WTC11 (cell line): ENCODE measurements at regions not wholly inside any gene's neighbourhood (a gene's known extent, or its start where the extent isn't known, plus 50 kb on each side); places are given as distances from the start of the nearest gene placed in this dataset.

Experiments
- ATAC-seq: fragments of 200-7000 bp; cut with Tn5 transposase; 2 replicates; pipeline ENCODE4 v1.10.0; 2021; ENCODE audit warnings: mild to moderate bottlenecking, moderate library complexity
- CTCF ChIA-PET: fragments of 300-600 bp; sonication (Branson Sonifier 250); formaldehyde crosslinking; loops from one replicate; lab custom pipeline; 2021; ENCODE audit warnings: antibody characterized with exemption; lab: Charles Lee
- POLR2A ChIA-PET: fragments of 350-600 bp; sonication (Branson Sonifier 250); formaldehyde crosslinking; loops from one replicate; lab custom pipeline; 2021; ENCODE audit warnings: antibody characterized with exemption; lab: Charles Lee
- DNase-seq: peaks from one replicate; pipeline ENCODE4 v3.0.0; 2021; ENCODE audit warnings: low spot score
- H3K27ac Mint-ChIP-seq: 2 replicates; pipeline ENCODE4 v1.8.0; 2021; ENCODE audit warnings: mixed read lengths
- H3K27me3 Mint-ChIP-seq: 2 replicates; pipeline ENCODE4 v1.8.0; 2021; ENCODE audit warnings: low read depth, mild to moderate bottlenecking, moderate library complexity, mixed read lengths
- H3K36me3 Mint-ChIP-seq: 2 replicates; pipeline ENCODE4 v1.8.0; 2021; ENCODE audit warnings: mixed read lengths
- H3K4me1 Mint-ChIP-seq: 2 replicates; pipeline ENCODE4 v1.8.0; 2022; ENCODE audit warnings: mixed read lengths
- H3K4me3 Mint-ChIP-seq: 2 replicates; pipeline ENCODE4 v1.8.0; 2021; ENCODE audit warnings: mild to moderate bottlenecking, moderate library complexity, mixed read lengths
- H3K9me3 Mint-ChIP-seq: 2 replicates; pipeline ENCODE4 v1.8.0; 2021; ENCODE audit warnings: mixed read lengths
- ARID4B ChIP-seq: sonication (generic); formaldehyde crosslinking; IDR thresholded peaks from 2 replicates; pipeline ENCODE4 v1.8.0; 2023; ENCODE audit warnings: missing genetic modification reagents, mild to moderate bottlenecking, borderline replicate concordance
- ATF1 ChIP-seq: sonication (generic); formaldehyde crosslinking; IDR thresholded peaks from 2 replicates; pipeline ENCODE4 v1.8.1; 2023; ENCODE audit warnings: mild to moderate bottlenecking, moderate library complexity, missing genetic modification reagents
- CREB1 ChIP-seq: sonication (generic); formaldehyde crosslinking; IDR thresholded peaks from 2 replicates; pipeline ENCODE4 v1.8.0; 2023; ENCODE audit warnings: mild to moderate bottlenecking, missing genetic modification reagents
- ELF4 ChIP-seq: sonication (generic); formaldehyde crosslinking; IDR thresholded peaks from 2 replicates; pipeline ENCODE4 v1.8.1; 2022; ENCODE audit warnings: low read depth, mild to moderate bottlenecking, moderate library complexity, missing genetic modification reagents
- EMX1 ChIP-seq: fragments of 250-450 bp; sonication (Bioruptor Pico); IDR thresholded peaks from 2 replicates; pipeline ENCODE4 v1.8.0; 2021; ENCODE audit warnings: mild to moderate bottlenecking
- GABPB1 ChIP-seq: sonication (generic); formaldehyde crosslinking; IDR thresholded peaks from 2 replicates; pipeline ENCODE4 v1.8.1; 2023; ENCODE audit warnings: mild to moderate bottlenecking, missing genetic modification reagents
- GRHL2 ChIP-seq: fragments of 250-450 bp; sonication (Bioruptor Pico); IDR thresholded peaks from 2 replicates; pipeline ENCODE4 v1.8.0; 2022; ENCODE audit warnings: mild to moderate bottlenecking, moderate library complexity; ENCODE audit not compliant: insufficient replicate concordance, severe bottlenecking
- HMGXB4 ChIP-seq: sonication (generic); formaldehyde crosslinking; IDR thresholded peaks from 2 replicates; pipeline ENCODE4 v1.8.1; 2023; ENCODE audit warnings: mild to moderate bottlenecking, moderate library complexity, missing genetic modification reagents
- JUN ChIP-seq: sonication (generic); formaldehyde crosslinking; IDR thresholded peaks from 2 replicates; pipeline ENCODE4 v1.8.0; 2023; ENCODE audit warnings: mild to moderate bottlenecking, missing genetic modification reagents
- MLX ChIP-seq: sonication (generic); formaldehyde crosslinking; IDR thresholded peaks from 2 replicates; pipeline ENCODE4 v1.8.1; 2023; ENCODE audit warnings: mild to moderate bottlenecking, missing genetic modification reagents, moderate library complexity
- MXD4 ChIP-seq: fragments of 250-450 bp; sonication (Bioruptor Pico); IDR thresholded peaks from 2 replicates; pipeline ENCODE4 v1.8.0; 2021; ENCODE audit warnings: mild to moderate bottlenecking, moderate library complexity, borderline replicate concordance
- MYBL2 ChIP-seq: sonication (generic); formaldehyde crosslinking; IDR thresholded peaks from 2 replicates; pipeline ENCODE4 v1.8.1; 2023; ENCODE audit warnings: mild to moderate bottlenecking, moderate library complexity, missing genetic modification reagents
- NR3C1 ChIP-seq: sonication (generic); formaldehyde crosslinking; conservative IDR thresholded peaks from 2 replicates; pipeline ENCODE4 v1.8.1; 2023; ENCODE audit warnings: low read depth, mild to moderate bottlenecking, missing genetic modification reagents
- SP1 ChIP-seq: sonication (generic); formaldehyde crosslinking; conservative IDR thresholded peaks from 2 replicates; pipeline ENCODE4 v1.8.1; 2022; ENCODE audit warnings: missing genetic modification reagents
- TEAD4 ChIP-seq: sonication (generic); formaldehyde crosslinking; IDR thresholded peaks from 2 replicates; pipeline ENCODE4 v1.8.0; 2022; ENCODE audit warnings: mild to moderate bottlenecking, missing genetic modification reagents
- ZBTB21 ChIP-seq: sonication (generic); formaldehyde crosslinking; IDR thresholded peaks from 2 replicates; pipeline ENCODE4 v1.8.1; 2023; ENCODE audit warnings: mild to moderate bottlenecking, missing genetic modification reagents, borderline replicate concordance
- ZMAT4 ChIP-seq: fragments of 250-450 bp; sonication (Bioruptor Pico); IDR thresholded peaks from 2 replicates; pipeline ENCODE4 v1.9.0; 2021; ENCODE audit warnings: mild to moderate bottlenecking
- ZNF121 ChIP-seq: sonication (generic); formaldehyde crosslinking; IDR thresholded peaks from 2 replicates; pipeline ENCODE4 v1.8.0; 2023; ENCODE audit warnings: missing genetic modification reagents
- ZNF219 ChIP-seq: sonication (generic); formaldehyde crosslinking; IDR thresholded peaks from 2 replicates; pipeline ENCODE4 v1.8.0; 2023; ENCODE audit warnings: missing genetic modification reagents, mild to moderate bottlenecking, borderline replicate concordance
- ZNF263 ChIP-seq: sonication (generic); formaldehyde crosslinking; IDR thresholded peaks from 2 replicates; pipeline ENCODE4 v1.8.1; 2022; ENCODE audit warnings: low read depth, mild to moderate bottlenecking, moderate library complexity, missing genetic modification reagents
- ZNF416 ChIP-seq: fragments of 250-450 bp; sonication (Bioruptor Pico); IDR thresholded peaks from 2 replicates; pipeline ENCODE4 v1.9.0; 2021; ENCODE audit warnings: mild to moderate bottlenecking, inconsistent platforms
- TF ChIP-seq, protein P1 (sequence below): sonication (generic); formaldehyde crosslinking; IDR thresholded peaks from 2 replicates; pipeline ENCODE4 v1.8.1; 2023; ENCODE audit warnings: mild to moderate bottlenecking, missing genetic modification reagents
- TF ChIP-seq, protein P2 (sequence below): sonication (generic); formaldehyde crosslinking; IDR thresholded peaks from 2 replicates; pipeline ENCODE4 v1.8.1; 2022; ENCODE audit warnings: low read depth, missing genetic modification reagents, borderline replicate concordance
- TF ChIP-seq, protein P3 (sequence below): fragments of 250-450 bp; sonication (Bioruptor Pico); IDR thresholded peaks from 2 replicates; pipeline ENCODE4 v2.1.2; 2022; ENCODE audit warnings: mild to moderate bottlenecking, moderate library complexity

- TF ChIP-seq, protein P1, sequence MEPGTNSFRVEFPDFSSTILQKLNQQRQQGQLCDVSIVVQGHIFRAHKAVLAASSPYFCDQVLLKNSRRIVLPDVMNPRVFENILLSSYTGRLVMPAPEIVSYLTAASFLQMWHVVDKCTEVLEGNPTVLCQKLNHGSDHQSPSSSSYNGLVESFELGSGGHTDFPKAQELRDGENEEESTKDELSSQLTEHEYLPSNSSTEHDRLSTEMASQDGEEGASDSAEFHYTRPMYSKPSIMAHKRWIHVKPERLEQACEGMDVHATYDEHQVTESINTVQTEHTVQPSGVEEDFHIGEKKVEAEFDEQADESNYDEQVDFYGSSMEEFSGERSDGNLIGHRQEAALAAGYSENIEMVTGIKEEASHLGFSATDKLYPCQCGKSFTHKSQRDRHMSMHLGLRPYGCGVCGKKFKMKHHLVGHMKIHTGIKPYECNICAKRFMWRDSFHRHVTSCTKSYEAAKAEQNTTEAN (CRISPR knock-in tag), result no peak
- TF ChIP-seq EMX1 (CRISPR knock-in tag), result no peak
- no peak for TF ChIP-seq ZNF219 (CRISPR knock-in tag)
- no peak for TF ChIP-seq TEAD4 (CRISPR knock-in tag)
- TF ChIP-seq SP1 (CRISPR knock-in tag), result no peak
- no peak for TF ChIP-seq ELF4 (CRISPR knock-in tag)
- no peak for TF ChIP-seq CREB1 (CRISPR knock-in tag)
Measured at GRCh38 chr21:15559660-15560059, 170.1 kb upstream of the USP25 start (continued).

DNA sequence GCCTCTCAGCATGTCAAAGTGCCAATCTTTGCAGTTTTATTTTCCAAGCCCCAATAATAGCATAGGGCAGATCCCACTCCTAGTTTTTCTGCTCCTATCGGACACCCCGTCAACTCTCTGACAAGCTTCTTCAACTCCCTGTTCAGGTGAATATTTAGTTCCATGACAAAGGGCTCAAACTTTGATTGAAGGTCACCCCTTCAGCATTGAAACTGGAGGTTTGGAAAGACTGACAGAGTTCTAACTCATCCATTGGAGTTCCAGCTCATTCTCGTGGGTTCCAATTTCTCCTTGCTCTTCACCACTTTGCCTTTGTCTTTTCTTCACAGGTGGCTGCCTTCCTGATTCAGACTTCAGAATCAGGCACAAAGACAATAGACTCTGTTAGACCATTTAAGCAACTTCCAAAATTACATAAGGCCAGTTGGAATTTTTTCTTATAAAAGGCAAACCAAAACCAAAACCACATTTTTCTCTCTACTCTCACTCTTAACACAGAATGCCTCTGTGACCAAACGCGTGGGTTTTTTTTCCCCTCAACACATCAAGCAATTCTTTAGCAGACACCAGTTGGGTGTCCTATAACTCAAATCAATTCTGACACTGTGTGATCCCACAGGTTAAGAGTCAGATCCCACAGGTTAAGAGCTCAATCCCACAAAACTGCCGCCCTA lies 169.3 kb upstream of the USP25 start:
- Mint-ChIP-seq H3K4me1 (peaks cover 37% of the 10 kb centered on the region), H3K27me3 (peaks cover 36% of the 10 kb centered on the region), H3K9me3 (peaks cover 25% of the 10 kb centered on the region), H3K27ac (no peak overlapping the region), H3K36me3 (peaks cover 24% of the 10 kb centered on the region), H3K4me3 (no peak overlapping the region)
- ChIA-PET POLR2A (no interaction called here), CTCF (interaction anchor here (1.0 to 1.7 kb wide), 2 partner anchors 8 to 14 kb away, joined by 5 to 11 read pairs; no protein-coding TSS in a partner anchor)
- ATAC-seq, result no peak
- DNase-seq, result no peak
- TF ChIP-seq ZNF121, result no peak
- no peak for TF ChIP-seq NR3C1
- TF ChIP-seq JUN, result no peak
- no peak for TF ChIP-seq ZBTB21
- no peak for TF ChIP-seq ZMAT4 (CRISPR knock-in tag)
- TF ChIP-seq GABPB1 (CRISPR knock-in tag), result no peak
- no peak for TF ChIP-seq MYBL2
- TF ChIP-seq, protein P2, sequence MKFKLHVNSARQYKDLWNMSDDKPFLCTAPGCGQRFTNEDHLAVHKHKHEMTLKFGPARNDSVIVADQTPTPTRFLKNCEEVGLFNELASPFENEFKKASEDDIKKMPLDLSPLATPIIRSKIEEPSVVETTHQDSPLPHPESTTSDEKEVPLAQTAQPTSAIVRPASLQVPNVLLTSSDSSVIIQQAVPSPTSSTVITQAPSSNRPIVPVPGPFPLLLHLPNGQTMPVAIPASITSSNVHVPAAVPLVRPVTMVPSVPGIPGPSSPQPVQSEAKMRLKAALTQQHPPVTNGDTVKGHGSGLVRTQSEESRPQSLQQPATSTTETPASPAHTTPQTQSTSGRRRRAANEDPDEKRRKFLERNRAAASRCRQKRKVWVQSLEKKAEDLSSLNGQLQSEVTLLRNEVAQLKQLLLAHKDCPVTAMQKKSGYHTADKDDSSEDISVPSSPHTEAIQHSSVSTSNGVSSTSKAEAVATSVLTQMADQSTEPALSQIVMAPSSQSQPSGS, result no peak
- TF ChIP-seq ZNF219 (CRISPR knock-in tag), result no peak
- TF ChIP-seq ATF1 (CRISPR knock-in tag), result no peak
- TF ChIP-seq, protein P3, sequence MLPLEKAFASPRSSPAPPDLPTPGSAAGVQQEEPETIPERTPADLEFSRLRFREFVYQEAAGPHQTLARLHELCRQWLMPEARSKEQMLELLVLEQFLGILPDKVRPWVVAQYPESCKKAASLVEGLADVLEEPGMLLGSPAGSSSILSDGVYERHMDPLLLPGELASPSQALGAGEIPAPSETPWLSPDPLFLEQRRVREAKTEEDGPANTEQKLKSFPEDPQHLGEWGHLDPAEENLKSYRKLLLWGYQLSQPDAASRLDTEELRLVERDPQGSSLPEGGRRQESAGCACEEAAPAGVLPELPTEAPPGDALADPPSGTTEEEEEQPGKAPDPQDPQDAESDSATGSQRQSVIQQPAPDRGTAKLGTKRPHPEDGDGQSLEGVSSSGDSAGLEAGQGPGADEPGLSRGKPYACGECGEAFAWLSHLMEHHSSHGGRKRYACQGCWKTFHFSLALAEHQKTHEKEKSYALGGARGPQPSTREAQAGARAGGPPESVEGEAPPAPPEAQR (CRISPR knock-in tag), result no peak
- TF ChIP-seq GRHL2, result no peak
- TF ChIP-seq MXD4 (CRISPR knock-in tag), result no peak
- TF ChIP-seq ZNF416 (CRISPR knock-in tag), result no peak
- no peak for TF ChIP-seq ARID4B (CRISPR knock-in tag)
- TF ChIP-seq MLX (CRISPR knock-in tag), result no peak
- no peak for TF ChIP-seq ZNF263 (CRISPR knock-in tag)
- no peak for TF ChIP-seq HMGXB4 (CRISPR knock-in tag)
- TF ChIP-seq ELF4 (CRISPR knock-in tag), result no peak
